HG03097 (cell line): ENCODE measurements at regions not wholly inside any gene's neighbourhood (a gene's known extent, or its start where the extent isn't known, plus 50 kb on each side); places are given as distances from the start of the nearest gene placed in this dataset.
"Not testable (repeated sequence)": the region's sequence is repeated elsewhere in the genome, so short reads cannot be mapped to it uniquely, and the experiment has no call there.

ENCODE experiments used
- ATAC-seq: cut with Tn5 transposase; IDR thresholded peaks from one replicate; pipeline ENCODE4 v1.9.1; 2021; ENCODE audit not compliant: unreplicated experiment, low FRiP score

DNA sequence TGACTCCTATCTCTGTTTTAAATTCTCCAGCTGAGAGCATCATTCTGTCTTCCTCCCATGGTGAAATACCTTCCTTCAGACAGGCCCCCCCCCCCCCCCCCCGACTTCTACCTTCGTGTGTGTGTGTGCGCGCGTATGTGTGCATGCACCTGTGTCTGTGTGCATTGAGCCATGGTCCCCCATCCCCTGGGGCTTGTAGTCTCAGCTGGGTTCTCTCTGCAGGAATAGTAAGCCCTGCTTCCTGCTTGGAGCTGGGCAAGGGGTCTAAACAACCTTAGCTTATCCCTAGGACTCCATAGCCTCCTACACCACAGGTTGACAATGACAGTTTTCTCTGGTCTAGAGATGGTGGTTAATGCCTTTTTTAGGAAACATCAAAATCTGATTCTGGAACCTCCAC lies 427.5 kb upstream of the KLHL29 start:
- no peak for ATAC-seq

DNA sequence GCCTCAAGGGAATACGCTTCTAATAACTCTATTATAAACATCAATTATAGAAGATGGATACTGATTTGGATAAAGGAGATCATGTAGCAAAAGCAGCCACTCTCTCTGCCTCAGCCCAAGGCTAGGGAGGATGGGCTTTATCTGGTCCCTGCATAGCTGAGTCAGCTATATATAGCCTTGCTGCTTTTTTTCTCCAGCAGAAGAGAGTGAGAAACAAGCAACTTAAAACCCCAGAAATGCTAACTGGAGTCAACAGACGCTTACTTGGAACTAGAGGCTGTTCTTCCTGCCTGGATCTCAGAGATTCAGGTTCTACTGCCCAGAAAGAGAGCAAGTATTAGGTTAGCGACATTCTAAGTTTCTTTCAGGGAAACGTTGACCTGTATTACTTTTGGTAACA lies 426.7 kb upstream of the KLHL29 start:
- no peak for ATAC-seq

DNA sequence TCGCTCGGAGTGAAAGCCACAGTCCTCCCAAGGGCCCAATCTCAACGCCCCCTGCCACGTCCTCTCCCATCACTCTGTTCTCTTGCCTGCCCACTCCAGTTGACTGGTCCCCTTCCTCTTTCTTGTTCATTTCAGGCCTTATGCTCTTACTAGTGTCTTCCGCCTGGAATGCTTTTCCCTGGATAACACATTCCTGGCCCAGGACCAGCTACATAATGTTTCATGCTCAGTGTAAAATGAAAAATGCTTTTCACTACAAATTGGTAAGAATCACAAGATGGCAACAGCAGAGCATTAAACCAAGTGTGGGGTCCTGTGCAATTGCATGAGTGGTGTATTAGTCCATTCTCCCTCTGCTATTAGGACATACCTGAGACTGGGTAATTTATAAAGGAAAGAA lies 417.2 kb upstream of the KLHL29 start:
- ATAC-seq: no peak

DNA sequence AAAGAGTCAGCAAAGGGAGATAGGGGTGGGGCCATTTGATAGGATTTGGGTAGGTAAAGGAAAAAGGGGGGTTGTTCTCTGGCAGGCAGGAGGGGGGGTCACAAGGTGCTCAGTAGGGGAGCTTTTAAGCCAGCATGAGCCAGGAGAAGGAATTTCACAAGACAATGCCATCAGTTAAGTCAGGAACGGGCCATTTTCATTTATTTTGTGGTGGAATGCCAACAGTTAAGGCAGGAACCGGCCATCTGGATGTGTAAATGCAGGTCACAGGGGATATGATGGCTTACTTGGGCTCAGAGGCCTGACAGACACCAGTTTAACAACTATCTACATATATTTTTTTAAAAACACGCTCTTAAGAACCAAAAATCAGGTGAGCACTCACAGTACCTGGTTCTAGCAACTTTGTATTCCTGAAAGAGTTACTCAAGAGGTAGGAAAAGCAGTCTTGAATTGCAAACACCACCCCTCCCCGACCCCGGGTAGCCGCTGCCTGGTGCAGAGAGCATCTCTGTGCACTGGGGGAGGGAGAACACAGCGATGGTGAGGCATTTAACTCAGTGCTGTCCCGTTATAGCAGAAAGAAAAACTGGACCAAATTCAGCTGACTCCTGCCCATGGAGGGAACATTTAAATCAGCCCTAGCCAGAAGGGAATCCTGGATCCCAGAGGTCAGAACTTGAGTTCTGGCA lies 414.5 kb upstream of the KLHL29 start:
- ATAC-seq: no peak

DNA sequence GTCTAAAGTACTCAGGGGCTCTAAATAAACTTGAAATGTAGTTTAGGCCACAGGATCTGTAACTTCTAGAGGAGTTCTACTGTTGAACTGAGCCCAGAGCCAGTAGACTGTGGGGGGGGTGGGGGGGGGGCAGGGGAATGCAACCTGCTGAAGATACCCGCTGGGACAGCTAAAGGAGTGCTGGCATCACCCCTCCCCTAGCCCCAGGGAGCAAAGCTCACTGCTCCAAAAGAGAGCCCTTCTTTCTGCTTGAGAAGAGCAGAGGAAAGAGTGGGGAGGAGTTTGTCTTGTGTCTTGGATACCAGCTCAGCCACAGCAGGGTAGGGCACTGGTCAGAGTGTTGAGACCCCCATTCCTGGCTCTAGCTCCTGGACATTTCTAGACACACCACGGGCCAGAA lies 414.0 kb upstream of the KLHL29 start:
- no peak for ATAC-seq

DNA sequence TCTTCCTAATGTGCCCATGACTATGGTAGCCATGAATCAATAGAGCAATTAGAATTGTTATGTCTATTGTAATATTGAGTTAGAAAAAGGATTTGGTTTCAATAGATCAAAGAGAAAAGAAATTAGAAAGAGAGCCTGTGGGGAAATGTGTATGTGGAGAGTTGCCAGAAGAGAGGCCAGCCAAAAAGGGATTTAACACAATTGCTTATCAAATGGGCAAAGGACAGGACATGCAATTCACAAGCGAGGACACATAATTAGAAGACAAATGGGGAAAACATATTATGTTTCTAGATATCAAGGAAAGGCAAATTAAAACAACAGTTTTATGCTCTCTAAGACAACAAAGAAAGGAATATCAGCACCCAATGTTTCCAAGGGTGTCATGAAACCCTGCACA lies 403.2 kb upstream of the KLHL29 start:
- no peak for ATAC-seq

DNA sequence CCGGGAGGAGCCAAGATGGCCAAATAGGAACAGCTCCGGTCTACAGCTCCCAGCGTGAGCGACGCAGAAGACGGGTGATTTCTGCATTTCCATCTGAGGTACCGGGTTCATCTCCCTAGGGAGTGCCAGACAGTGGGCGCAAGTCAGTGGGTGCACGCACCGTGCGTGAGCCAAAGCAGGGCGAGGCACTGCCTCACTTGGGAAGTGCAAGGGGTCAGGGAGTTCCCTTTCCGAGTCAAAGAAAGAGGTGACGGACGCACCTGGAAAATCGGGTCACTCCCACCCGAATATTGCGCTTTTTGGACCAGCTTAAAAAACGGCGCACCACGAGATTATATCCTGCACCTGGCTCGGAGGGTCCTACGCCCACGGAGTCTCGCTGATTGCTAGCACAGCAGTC lies 400.8 kb upstream of the KLHL29 start:
- ATAC-seq: not testable (repeated sequence)

DNA sequence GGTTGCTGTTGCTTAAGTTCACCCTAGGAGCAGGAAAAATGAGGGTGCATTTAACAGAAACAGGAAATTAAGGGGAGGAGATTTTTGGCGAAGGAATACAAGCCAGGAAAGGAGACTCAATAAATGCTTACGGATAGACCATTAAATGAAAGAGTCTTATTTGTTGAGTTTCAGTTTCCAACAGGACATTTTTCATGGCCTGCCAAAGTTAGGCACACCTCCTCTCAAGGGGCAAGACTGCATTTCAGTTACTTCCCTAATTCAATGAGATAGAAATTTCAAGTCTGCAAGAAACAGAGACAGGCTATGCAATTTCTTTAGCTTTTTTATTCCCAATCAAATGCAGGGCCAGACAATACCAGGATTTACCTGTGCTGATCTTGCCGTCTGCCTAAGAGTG lies 394.7 kb upstream of the KLHL29 start:
- ATAC-seq: no peak

DNA sequence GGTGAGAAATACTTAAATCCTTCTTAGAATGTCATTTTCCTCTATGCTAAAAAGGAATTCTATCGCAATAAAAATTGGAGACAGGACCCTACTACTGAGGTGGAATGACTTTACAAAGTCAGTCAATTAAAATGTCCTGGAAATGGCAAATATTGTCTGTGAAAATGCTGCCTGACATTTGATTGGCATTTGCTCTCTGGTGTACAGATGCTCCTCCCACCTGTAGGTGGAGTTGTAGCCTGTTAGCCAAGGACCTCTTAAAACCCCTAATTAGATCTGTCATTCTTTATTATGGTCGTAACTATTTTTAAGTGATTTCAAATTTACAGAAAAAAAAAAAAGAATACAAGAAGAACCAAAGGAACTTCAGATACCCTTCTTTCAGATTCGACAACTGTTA lies 393.1 kb upstream of the KLHL29 start:
- ATAC-seq: no peak

DNA sequence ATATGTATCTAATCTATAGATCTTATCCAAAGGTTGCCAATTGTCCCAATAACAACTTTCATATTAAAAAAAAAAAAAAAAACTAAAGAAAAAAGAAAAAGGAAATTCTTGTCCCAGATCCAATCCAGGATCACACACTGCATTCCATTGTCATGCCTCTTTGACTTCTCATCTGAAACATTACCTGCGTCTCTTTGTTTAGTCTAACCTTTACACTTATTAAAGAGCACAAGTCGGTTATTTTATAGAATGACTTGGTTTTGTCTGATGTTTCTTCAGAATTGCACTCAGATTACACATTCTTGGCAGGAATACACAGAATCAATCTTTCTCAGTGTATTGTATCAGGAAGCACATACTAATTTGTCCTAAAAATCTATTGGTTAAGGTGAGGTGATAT lies 392.5 kb upstream of the KLHL29 start:
- no peak for ATAC-seq

DNA sequence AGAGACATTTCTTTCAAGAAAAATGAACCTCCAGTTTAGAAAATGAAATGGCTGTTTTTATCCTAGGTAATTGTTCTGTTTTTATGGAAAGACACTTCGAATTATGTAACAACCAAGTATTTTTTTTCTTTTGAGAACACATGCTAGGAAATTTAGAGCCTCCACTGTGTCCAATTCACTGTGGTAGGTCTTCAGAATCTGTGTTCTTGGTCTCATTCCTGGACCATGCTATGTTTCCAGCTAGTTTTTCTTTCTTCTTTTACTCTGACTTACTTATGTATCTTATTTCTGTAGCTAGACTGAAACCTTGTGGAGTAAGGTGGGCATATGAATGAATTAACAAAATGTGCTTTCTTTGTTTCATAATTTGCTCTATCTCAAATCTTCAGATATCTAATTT lies 391.7 kb upstream of the KLHL29 start:
- no peak for ATAC-seq

DNA sequence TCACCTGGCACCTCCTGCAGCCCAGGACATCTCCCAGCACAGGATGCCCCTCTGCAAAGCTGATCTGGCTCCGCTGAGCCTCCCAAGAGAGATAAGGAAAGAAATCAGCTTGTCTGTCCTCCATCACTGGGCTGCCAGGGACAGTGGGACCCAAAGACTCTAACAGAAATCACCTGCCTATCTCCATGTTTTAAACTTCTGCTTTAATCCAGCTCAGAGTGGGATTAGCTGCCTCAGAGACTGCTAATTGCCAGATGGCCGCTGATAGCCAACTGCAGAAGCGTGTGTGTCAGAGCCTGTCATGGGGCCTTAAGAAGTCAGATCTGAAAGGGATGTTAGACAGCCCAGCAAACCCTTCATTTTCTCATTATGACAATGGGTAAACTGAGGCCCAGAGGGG lies 389.4 kb upstream of the KLHL29 start:
- ATAC-seq: no peak

DNA sequence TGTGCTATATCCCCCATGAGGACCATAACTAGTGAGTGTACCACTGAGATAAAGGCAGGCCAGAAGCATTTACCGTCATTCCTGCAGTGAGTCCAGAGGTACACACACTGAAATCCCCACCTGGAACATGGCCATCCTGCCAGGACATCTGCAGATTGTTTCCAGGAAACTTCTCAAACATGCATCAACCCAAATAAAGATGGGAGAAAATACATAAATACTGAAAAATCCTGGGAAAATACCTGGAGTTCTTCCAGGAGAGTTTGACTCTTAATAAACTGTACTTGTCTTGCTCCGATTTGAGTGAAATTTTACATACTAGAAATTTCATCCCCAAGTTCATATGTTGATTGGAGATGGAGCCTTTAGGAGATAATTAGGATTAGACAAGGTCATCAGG lies 388.1 kb upstream of the KLHL29 start:
- ATAC-seq: no peak

DNA sequence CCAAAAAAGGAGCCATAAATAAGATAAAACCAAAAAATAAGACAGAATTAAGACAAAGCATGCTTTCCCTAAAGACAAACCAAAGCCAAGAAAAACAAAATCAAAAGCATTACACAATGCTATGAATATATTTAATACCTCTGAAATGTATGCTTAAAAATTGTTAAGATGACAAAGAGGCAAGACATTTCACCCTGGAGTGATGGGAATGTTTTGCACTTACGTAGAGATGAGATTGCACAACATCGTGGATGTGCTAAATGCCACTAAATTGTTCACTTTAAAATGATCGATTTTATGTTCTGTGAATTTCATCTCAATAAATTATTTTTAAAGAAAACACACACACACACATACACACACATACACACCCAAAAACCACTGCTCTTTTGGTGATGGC lies 386.6 kb upstream of the KLHL29 start:
- no peak for ATAC-seq

DNA sequence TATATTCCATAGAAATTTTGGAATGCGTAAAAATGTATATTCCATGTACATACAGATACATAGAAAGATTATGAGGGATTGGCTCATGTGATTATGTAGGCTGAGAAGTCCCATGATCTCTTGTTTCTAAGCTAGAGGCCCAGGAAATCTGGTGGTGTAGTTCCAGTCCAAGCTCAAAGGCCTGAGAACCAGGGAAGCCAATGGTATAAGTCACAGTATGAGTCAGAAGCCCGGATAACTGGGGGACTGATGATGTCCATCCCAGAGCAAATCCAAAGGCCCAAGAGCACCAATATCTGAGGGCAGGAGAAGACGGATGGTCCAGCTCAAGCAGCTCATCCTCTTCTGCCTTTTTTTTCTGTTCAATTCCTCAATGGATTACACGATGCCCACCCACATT lies 385.0 kb upstream of the KLHL29 start:
- ATAC-seq: no peak

DNA sequence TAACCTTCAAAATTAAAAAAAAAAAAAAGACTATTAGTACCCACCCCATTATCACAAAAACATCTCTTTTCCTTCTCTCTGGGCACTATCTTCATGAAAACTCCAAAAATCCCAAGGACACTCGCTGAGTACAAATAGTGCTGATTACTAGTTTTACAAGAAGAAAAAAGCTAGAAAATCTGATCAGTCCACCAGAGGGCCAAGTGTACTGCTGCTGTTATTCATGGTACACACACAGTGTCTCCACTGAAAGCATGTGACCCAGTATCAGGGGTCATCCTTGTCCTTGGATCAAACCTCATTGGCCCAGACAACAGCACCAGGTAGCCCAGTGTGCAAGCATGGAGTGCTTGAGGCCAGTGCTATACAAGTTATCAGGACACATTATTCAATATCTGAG lies 382.7 kb upstream of the KLHL29 start:
- no peak for ATAC-seq

DNA sequence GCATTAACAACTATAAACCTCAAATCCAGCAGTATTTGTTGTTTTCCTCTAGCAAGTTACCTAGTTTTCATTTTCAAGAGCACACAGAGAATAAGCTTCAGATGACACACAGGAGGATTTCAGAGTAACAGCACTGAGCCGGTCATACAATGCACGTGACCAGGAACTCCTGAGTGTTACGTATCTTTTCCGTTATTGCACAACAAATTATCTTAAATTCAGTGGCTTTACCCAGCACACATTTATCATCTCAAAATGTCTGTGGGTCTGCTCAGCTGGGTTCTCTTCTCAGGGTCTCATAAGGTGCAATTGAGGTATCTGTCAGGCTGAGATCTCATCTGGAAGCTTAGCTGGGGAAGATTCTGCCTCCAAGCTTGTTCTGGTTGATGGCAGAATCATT lies 379.5 kb upstream of the KLHL29 start:
- no peak for ATAC-seq

DNA sequence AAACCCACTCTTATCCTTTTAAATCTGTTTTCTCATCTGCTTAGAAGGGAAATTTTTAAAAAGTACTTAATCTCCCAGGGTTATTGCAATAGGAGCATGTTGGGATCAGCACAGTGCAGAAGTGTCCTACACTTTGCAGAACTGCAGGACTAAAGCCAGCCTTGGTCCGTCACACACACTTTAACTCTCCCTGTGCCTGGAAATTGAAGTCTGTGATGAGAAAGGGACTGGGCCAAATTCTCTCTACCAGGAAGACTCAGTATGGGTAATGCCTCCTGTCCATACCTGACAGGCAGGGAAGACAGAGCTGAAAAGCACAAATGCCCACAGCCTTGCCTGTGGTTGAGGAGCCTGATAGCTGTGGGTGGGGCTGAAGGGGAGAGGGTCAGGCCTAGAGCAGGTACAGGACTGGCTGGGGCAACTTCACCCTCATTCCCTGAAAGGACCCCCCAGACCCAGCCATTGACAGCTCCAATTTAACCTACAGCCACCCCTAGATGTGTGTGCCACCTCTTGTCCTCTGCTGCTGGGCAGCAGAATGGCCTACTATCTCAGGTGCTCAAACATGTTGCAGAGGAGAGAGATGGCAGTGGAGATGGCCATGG lies 377.2 kb upstream of the KLHL29 start:
- no peak for ATAC-seq

DNA sequence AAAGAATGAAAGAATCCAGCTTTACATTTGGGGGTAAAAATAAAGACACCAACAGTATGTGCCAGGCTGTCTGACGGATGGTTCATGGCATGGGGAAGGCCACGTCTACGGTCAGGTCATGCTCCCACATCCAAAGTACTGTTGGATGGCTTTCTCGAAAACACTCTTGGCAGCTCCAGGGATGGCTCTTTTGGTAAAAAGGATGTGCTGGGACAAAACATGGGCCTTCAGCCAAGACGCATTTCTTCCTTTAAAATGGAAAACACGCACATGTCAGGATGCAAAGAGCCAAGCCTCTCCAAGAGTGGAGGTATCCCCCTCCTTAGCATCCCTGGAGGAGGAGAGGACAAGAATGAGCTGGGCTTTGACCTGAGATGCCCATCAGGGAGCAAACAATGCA lies 376.5 kb upstream of the KLHL29 start:
- no peak for ATAC-seq

DNA sequence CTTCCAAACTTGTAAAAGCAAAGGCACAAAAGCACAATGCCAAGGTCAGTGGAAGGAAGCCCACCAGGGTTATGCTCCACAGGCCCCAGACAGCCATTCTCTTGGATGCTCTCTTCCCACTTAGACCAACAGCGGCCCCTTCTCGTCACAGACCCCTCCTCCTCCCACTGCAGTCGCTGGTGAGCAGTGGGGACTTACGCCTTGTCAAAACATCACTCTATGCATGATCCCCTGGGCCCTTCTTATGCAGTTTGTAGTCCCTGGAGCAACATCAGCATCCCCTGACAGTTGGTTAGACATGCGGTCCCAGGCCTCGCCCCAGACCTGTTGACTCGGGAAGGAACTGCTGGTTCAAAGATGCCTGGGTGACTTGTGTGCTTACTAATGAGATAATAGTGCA lies 376.0 kb upstream of the KLHL29 start:
- ATAC-seq: no peak

DNA sequence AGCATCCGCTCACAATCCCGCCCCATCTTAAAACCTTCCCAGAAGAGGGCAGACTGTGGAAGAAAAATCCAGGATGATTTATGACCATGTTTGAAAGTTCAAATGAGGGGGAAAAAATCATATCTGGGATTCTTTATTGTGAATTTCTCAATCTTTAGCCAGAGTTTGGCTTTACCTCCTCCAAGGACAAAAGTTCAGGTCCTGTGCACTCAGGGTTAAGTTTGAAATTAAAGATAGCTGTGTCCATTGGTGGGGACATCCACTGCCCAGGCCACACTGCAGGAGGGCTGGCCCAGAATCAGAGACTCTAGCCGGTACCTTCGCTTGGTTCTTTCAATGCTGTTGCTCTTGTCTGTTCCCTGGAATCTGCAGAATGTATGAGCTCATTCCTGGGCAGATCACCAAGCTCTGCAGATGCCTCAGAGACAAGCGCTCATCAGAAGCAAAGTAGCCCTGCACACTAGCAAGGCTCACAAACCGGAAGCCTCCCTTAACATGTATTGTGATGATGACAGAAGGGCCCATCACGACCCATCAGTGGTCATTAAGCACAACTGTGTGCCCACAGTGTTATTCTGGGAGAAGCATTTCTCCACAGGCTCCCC lies 375.3 kb upstream of the KLHL29 start:
- no peak for ATAC-seq

DNA sequence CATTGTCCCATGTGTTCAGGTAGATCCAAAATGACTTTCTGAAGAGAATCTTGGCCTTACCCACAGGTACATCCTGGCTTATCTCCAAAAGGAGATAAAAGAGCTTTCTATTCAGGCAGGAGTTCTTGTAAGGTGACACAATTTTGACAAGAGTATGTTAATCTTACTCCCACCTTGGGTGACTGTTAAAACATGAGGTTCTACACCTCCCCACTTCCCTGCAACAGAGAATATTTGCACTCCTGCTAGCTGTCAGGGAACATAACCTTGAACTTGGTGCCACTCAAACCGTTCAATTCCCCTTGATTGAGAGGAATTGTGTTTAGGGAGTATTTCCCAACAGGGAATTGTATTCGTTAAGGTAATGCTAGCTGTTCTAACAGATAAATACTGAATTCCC lies 372.5 kb upstream of the KLHL29 start:
- ATAC-seq: no peak
